HUES48 (cell line): ENCODE measurements at regions not wholly inside any gene's neighbourhood (a gene's known extent, or its start where the extent isn't known, plus 50 kb on each side); places are given as distances from the start of the nearest gene placed in this dataset.

Experiments
- H3K27ac ChIP-seq: one replicate; pipeline ENCODE4 v1.7.0; 2013; ENCODE audit warnings: low read depth, low read length, inconsistent platforms
- H3K27me3 ChIP-seq: 2 replicates; pipeline ENCODE4 v1.6.1; 2013; ENCODE audit warnings: mild to moderate bottlenecking, low read length; ENCODE audit not compliant: control insufficient read depth, insufficient read depth
- H3K36me3 ChIP-seq: 2 replicates; pipeline ENCODE4 v1.6.1; 2013; ENCODE audit warnings: low read length; ENCODE audit not compliant: control insufficient read depth, insufficient read depth
- H3K4me1 ChIP-seq: 2 replicates; pipeline ENCODE4 v1.6.1; 2013; ENCODE audit warnings: mild to moderate bottlenecking, low read length; ENCODE audit not compliant: control insufficient read depth, insufficient read depth
- H3K4me3 ChIP-seq: 2 replicates; pipeline ENCODE4 v1.5.1; 2013; ENCODE audit warnings: mild to moderate bottlenecking, low read depth, low read length
- H3K9ac ChIP-seq: 2 replicates; pipeline ENCODE4 v1.6.1; 2013; ENCODE audit warnings: mild to moderate bottlenecking, low read depth, low read length, moderate library complexity
- H3K9me3 ChIP-seq: 2 replicates; pipeline ENCODE4 v1.6.1; 2013; ENCODE audit warnings: low read length; ENCODE audit not compliant: control insufficient read depth, insufficient read depth

DNA sequence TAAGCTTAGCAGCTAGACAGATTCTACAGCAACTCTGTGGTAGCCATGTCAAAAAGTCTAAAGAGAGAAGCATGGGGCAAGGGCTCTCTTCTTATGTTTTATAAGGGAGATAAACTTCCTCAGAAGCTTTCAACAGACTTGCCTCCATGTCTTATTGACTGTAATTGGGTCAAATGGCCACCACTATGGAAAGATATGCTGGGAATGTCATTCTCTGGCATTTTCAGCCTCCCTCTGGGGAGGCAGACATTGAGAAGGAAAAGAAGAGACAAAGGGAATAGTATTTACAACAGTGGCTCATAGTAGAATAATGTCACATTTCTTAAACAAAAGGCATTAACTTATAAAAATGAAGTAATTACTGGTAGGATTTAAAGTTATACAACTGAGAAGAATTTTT lies 1964.5 kb upstream of the PIK3C3 start:
- no peak overlapping the region for H3K4me3 ChIP-seq
- H3K27ac ChIP-seq: no peak overlapping the region
- no peaks in the 10 kb centered on the region for H3K36me3 ChIP-seq
- peaks cover 3% of the 10 kb centered on the region for H3K4me1 ChIP-seq
- H3K27me3 ChIP-seq: no peaks in the 10 kb centered on the region
- no peak overlapping the region for H3K9ac ChIP-seq
- no peaks in the 10 kb centered on the region for H3K9me3 ChIP-seq

DNA sequence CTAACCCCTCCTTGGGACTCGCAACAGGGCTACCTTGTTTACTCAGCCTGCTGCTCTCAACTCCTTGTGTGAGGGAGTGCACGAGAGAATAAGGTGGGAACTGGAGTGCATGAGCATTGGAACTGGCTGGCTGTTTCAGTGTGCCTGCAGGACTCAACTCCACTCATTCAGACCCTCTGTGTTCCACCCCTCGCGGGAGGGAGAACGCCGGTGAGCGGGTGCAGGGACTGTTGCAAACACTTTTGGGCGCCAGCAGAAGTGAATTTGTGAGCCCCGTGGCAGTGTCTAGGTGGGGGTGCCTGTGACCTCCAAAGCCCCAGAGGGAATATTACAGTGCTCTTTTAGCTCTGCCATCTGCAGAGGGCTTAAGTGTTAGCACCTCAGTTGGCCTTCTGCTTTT lies 1978.3 kb upstream of the PIK3C3 start:
- H3K4me1 ChIP-seq: no peaks in the 10 kb centered on the region
- no peaks in the 10 kb centered on the region for H3K36me3 ChIP-seq
- no peak overlapping the region for H3K27ac ChIP-seq
- no peaks in the 10 kb centered on the region for H3K9me3 ChIP-seq
- no peak overlapping the region for H3K9ac ChIP-seq
- H3K27me3 ChIP-seq: no peaks in the 10 kb centered on the region
- no peak overlapping the region for H3K4me3 ChIP-seq

DNA sequence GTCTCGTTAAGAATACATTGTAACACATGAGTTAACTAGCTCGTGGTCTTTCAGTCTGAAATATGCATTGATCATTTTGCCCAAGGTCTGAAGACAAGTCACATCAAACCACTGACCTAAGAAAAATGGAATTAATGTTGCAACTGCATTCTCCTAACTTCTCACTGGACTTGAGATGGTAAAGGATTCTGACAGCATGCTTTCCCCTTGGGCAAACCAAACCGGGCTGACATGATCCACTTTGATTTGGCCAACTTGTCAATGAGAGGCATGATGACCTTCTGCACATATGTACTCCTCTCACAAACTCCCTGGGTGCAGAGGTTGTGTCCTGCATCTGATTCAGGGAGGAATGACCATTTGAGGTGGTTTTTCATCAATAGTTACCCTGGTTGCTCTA lies 1982.5 kb upstream of the PIK3C3 start:
- H3K4me3 ChIP-seq: no peak overlapping the region
- H3K9ac ChIP-seq: no peak overlapping the region
- no peak overlapping the region for H3K27ac ChIP-seq
- H3K36me3 ChIP-seq: no peaks in the 10 kb centered on the region
- H3K27me3 ChIP-seq: no peaks in the 10 kb centered on the region
- H3K4me1 ChIP-seq: peaks cover 16% of the 10 kb centered on the region
- H3K9me3 ChIP-seq: no peaks in the 10 kb centered on the region

DNA sequence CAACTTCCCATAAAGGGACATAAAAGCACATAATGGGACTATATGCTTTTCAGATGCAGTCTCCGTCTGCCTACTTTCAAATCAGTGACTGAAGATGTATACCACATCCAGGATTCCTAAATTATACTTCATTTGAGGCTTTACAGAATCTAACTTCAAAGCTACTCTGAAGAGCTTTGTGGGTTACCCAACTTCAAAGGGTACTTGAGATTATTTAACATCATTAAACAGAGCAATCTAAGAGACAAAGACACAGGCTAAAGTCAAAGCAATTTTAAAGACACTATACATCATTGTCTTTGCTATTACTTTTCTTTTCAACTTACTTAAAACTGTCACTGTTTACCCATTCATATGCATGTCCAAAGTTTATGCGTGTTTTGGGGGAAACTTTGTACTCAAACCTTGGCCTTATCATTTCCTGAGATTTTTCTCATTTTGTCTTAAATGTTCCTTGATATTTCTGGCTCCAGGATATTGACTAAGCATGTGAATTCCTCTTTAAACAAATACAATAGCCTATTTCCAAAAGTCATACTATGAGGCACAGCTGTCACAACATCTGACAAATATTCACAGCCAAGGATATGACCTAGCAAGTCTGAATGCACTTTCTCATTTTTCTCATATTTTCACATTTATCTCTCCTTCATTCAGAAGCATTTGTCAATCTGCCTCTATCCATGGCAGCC lies 1985.1 kb upstream of the PIK3C3 start:
- H3K4me1 ChIP-seq: peaks cover 23% of the 10 kb centered on the region
- H3K9ac ChIP-seq: no peak overlapping the region
- no peak overlapping the region for H3K27ac ChIP-seq

GRCh38 chr18:39966275-39966674 lies 1988.8 kb upstream of the PIK3C3 start:
- Histone ChIP-seq H3K27ac (no peak overlapping the region), H3K36me3 (no peaks in the 10 kb centered on the region), H3K4me1 (peaks cover 23% of the 10 kb centered on the region), H3K4me3 (no peak overlapping the region), H3K9ac (no peak overlapping the region), H3K9me3 (no peaks in the 10 kb centered on the region), H3K27me3 (no peaks in the 10 kb centered on the region)

More for the DNA sequence above, 1985.1 kb upstream of the PIK3C3 start:
- Histone ChIP-seq H3K27me3 (no peaks in the 10 kb centered on the region), H3K4me3 (no peak overlapping the region), H3K9me3 (no peaks in the 10 kb centered on the region), H3K36me3 (no peaks in the 10 kb centered on the region)

GRCh38 chr18:39962546-39962945 lies 1992.5 kb upstream of the PIK3C3 start:
- H3K9ac ChIP-seq: no peak overlapping the region
- no peaks in the 10 kb centered on the region for H3K36me3 ChIP-seq
- no peak overlapping the region for H3K27ac ChIP-seq
- H3K4me3 ChIP-seq: no peak overlapping the region
- H3K9me3 ChIP-seq: no peaks in the 10 kb centered on the region
- peaks cover 7% of the 10 kb centered on the region for H3K4me1 ChIP-seq
- no peaks in the 10 kb centered on the region for H3K27me3 ChIP-seq

- H3K4me3 ChIP-seq: no peak overlapping the region
- H3K9ac ChIP-seq: no peak overlapping the region
- H3K27ac ChIP-seq: no peak overlapping the region
- no peaks in the 10 kb centered on the region for H3K9me3 ChIP-seq
- no peaks in the 10 kb centered on the region for H3K4me1 ChIP-seq
- H3K36me3 ChIP-seq: no peaks in the 10 kb centered on the region
- H3K27me3 ChIP-seq: no peaks in the 10 kb centered on the region
Measured at GRCh38 chr18:39960550-39960949, 1994.5 kb upstream of the PIK3C3 start.

DNA sequence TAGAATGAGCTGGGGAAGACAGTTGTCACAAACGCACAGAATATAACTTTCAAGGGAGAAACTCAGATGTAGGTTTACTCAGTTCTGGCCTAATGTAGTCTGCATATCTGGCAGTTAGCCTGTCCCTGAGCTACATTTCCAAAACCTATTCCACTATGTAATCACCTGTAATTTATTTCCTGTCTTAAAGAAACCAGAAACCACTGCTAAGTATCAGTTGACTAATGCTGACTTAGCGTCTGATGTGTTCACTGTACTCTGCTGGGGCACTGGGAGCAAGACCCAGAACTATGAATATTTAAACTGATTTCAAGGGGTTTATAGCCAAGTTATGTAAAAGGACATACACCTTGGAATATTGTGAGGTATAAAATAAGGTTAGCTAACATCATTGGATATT lies 1995.2 kb upstream of the PIK3C3 start:
- no peak overlapping the region for H3K9ac ChIP-seq
- no peak overlapping the region for H3K27ac ChIP-seq

GRCh38 chr18:39958876-39959275 lies 1996.2 kb upstream of the PIK3C3 start:
- H3K4me1 ChIP-seq: no peaks in the 10 kb centered on the region
- H3K9me3 ChIP-seq: no peaks in the 10 kb centered on the region
- no peak overlapping the region for H3K4me3 ChIP-seq

More for the DNA sequence above, 1995.2 kb upstream of the PIK3C3 start:
- Histone ChIP-seq H3K4me3 (no peak overlapping the region), H3K4me1 (no peaks in the 10 kb centered on the region), H3K36me3 (no peaks in the 10 kb centered on the region), H3K9me3 (no peaks in the 10 kb centered on the region), H3K27me3 (no peaks in the 10 kb centered on the region)

DNA sequence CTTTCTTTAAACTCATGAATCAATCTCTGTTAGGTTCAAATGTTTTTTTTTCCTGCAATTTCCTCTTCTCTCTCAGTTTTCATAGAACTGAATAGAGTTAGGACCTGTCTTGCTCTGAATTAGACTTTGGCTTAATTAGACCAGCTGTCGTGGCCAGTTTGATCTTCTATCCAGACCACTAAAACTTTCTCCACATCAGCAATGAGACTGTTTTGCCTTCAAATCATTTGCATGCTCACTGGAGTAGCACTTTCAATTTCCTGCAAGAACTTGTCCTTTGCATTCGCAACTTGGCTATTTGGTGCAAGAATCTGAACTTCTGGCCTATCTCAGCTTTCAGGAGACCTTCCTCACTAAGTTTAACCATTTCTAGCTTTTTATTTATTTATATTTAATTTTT lies 2002.2 kb upstream of the PIK3C3 start:
- Histone ChIP-seq H3K9me3 (no peaks in the 10 kb centered on the region), H3K4me1 (no peaks in the 10 kb centered on the region), H3K4me3 (no peak overlapping the region), H3K36me3 (no peaks in the 10 kb centered on the region), H3K27me3 (no peaks in the 10 kb centered on the region), H3K9ac (no peak overlapping the region), H3K27ac (no peak overlapping the region)

More at GRCh38 chr18:39958876-39959275, 1996.2 kb upstream of the PIK3C3 start:
- Histone ChIP-seq H3K36me3 (no peaks in the 10 kb centered on the region), H3K27me3 (no peaks in the 10 kb centered on the region), H3K27ac (no peak overlapping the region), H3K9ac (no peak overlapping the region)

GRCh38 chr18:39951142-39951720 lies 2003.8 kb upstream of the PIK3C3 start:
- H3K36me3 ChIP-seq: no peaks in the 10 kb centered on the region
- H3K27ac ChIP-seq: no peak overlapping the region
- no peak overlapping the region for H3K9ac ChIP-seq
- peaks cover 7% of the 10 kb centered on the region; the same call in 1 of the 2 replicates for H3K4me1 ChIP-seq
- no peaks in the 10 kb centered on the region for H3K27me3 ChIP-seq
- no peak overlapping the region for H3K4me3 ChIP-seq
- no peaks in the 10 kb centered on the region for H3K9me3 ChIP-seq
